Stomach (tissue), 8 donors: ENCODE measurements at regions not wholly inside any gene's neighbourhood (a gene's known extent, or its start where the extent isn't known, plus 50 kb on each side); places are given as distances from the start of the nearest gene placed in this dataset.

ENCODE experiments used
- DNase-seq, 2 donors: peaks; one replicate each; pipeline versions ENCODE4 v3.0.0 to v3.0.0-alpha.2; 2013 to 2019
- H3K27ac ChIP-seq, 5 donors: fragments of 200-600 bp in 4 of 5; sonication (generic) in 4 of 5; one replicate each; pipeline ENCODE4 v1.5.1; 2013 to 2019; ENCODE audit warnings: mild to moderate bottlenecking in 1 of 5, moderate library complexity in 1 of 5
- H3K27me3 ChIP-seq, 3 donors: fragments of 200-600 bp; sonication (generic); one replicate each; pipeline ENCODE4 v1.5.1; 2017 to 2019; ENCODE audit warnings: mixed run types in 1 of 3
- H3K36me3 ChIP-seq, 4 donors: fragments of 200-600 bp; sonication (generic); 1 replicate in 3 of 4; 2 replicates in 1 of 4; pipeline ENCODE4 v1.5.1; 2016 to 2019
- H3K4me1 ChIP-seq, 4 donors: fragments of 200-600 bp; sonication (generic); one replicate each; pipeline ENCODE4 v1.5.1; 2016 to 2019
- H3K4me3 ChIP-seq, 4 donors: fragments of 200-600 bp; sonication (generic) in 3 of 4; one replicate each; pipeline ENCODE4 v1.5.1; 2016 to 2019; ENCODE audit warnings: mild to moderate bottlenecking in 1 of 4
- H3K9me3 ChIP-seq, 4 donors: fragments of 200-600 bp; sonication (generic); one replicate each; pipeline ENCODE4 v1.5.1; 2016 to 2019
- CTCF ChIP-seq, 7 experiments: fragments of 450-650 bp in 4 of 7; fragments of 200-600 bp in 3 of 7; sonication (generic) in 3 of 7; IDR thresholded peaks; one replicate each; pipeline ENCODE4 v1.5.1; 2016 to 2019; ENCODE audit warnings: antibody characterized with exemption in 7 of 7, control low read depth in 2 of 7, mild to moderate bottlenecking in 1 of 7
- EP300 ChIP-seq: sonication (generic); formaldehyde crosslinking; IDR thresholded peaks from one replicate; pipeline ENCODE4 v1.6.1; 2017; ENCODE audit warnings: antibody characterized with exemption
- POLR2A ChIP-seq, 4 donors: fragments of 450-650 bp; IDR thresholded peaks; one replicate each; pipeline ENCODE4 v1.6.1; 2016; ENCODE audit warnings: antibody characterized with exemption in 4 of 4, control low read depth in 2 of 4, mild to moderate bottlenecking in 1 of 4, moderate library complexity in 1 of 4
- POLR2AphosphoS5 ChIP-seq, 3 donors: sonication (generic); formaldehyde crosslinking; IDR thresholded peaks; one replicate each; pipeline ENCODE4 v1.6.1; 2016; ENCODE audit warnings: antibody characterized with exemption in 3 of 3
- WGBS, 5 donors: extraction: QIAGEN DNeasy Blood & Tissue Kit in 3 of 5; methylation state at CpG; one replicate each; pipeline versions ENCODE4 v1.1.5 to v1.1.7; 2013 to 2018; 5-methylcytosine and 5-hydroxymethylcytosine counted together
- intact Hi-C: fragments of 100-400 bp; cut with DNase I; formaldehyde crosslinking; loops from one replicate; pipeline ENCODE4 v1.15.1; 2023; ENCODE audit warnings: low total_unique reads
- donor health status: healthy with polysubstance abuse.
- donor health status: Bipolar disorder and iron deficiency.
- donor health status: healthy.

GRCh38 chr10:3857318-3857717, 72.3 kb upstream of the KLF6 start:
- H3K27ac ChIP-seq: no peak overlapping the region
- WGBS, 5 donors: 88 to 94% (median 91%) methylated on average over 8 of the region's 8 CpGs
- H3K36me3 ChIP-seq: no peaks in the 10 kb centered on the region
- no peaks in the 10 kb centered on the region for H3K27me3 ChIP-seq
- intact Hi-C loops: no loop called here
- H3K9me3 ChIP-seq: no peaks in the 10 kb centered on the region
- no peak overlapping the region for H3K4me3 ChIP-seq
- no peak for DNase-seq
- H3K4me1 ChIP-seq: peaks cover 17 to 37% (median 24%) of the 10 kb centered on the region in 4 donors
- TF ChIP-seq EP300 (no peak), POLR2A (IDR thresholded peaks at IDR 0.05) (no peak), POLR2AphosphoS5 (IDR thresholded peaks at IDR 0.05) (no peak), CTCF (IDR thresholded peaks at IDR 0.05) (no peak)

GRCh38 chr10:3856593-3856992, 71.6 kb upstream of the KLF6 start:
- Histone ChIP-seq H3K4me3 (no peak overlapping the region), H3K4me1 (peaks cover 22 to 40% (median 29%) of the 10 kb centered on the region in 4 donors), H3K27ac (no peak overlapping the region), H3K27me3 (no peaks in the 10 kb centered on the region), H3K9me3 (no peaks in the 10 kb centered on the region), H3K36me3 (no peaks in the 10 kb centered on the region)
- no peak for TF ChIP-seq POLR2A (IDR thresholded peaks at IDR 0.05)
- no peak for TF ChIP-seq POLR2AphosphoS5 (IDR thresholded peaks at IDR 0.05)
- 81 to 94% (median 92%) methylated on average over 7 of the region's 7 CpGs for WGBS, 5 donors
- no peak for DNase-seq
- intact Hi-C loops: no loop called here

GRCh38 chr10:3853547-3854303, 68.7 kb upstream of the KLF6 start:
- 46 to 62% (median 59%) methylated on average over 11 of the region's 11 CpGs for WGBS, 5 donors
- intact Hi-C loops: no loop called here
- Histone ChIP-seq H3K4me3 (no peak overlapping the region), H3K9me3 (no peaks in the 10 kb centered on the region), H3K27me3 (no peaks in the 10 kb centered on the region), H3K36me3 (no peaks in the 10 kb centered on the region), H3K4me1 (peaks cover 27 to 56% (median 38%) of the 10 kb centered on the region in 4 donors), H3K27ac (peak overlapping the region; percentile 77 to 96 (median 89))
- TF ChIP-seq POLR2A (IDR thresholded peaks at IDR 0.05) (no peak), POLR2AphosphoS5 (IDR thresholded peaks at IDR 0.05) (peak; percentile 38 to 65 (median 61))
- peak; percentile 69 to 71 for DNase-seq

GRCh38 chr10:3853016-3853415, 68.0 kb upstream of the KLF6 start:
- intact Hi-C loops: no loop called here
- H3K9me3 ChIP-seq: no peaks in the 10 kb centered on the region
- H3K4me1 ChIP-seq: peaks cover 27 to 63% (median 45%) of the 10 kb centered on the region in 4 donors
- no peaks in the 10 kb centered on the region for H3K27me3 ChIP-seq
- TF ChIP-seq POLR2AphosphoS5 (IDR thresholded peaks at IDR 0.05) (no peak), POLR2A (IDR thresholded peaks at IDR 0.05) (no peak), EP300 (no peak), CTCF (IDR thresholded peaks at IDR 0.05) (no peak)
- no peaks in the 10 kb centered on the region for H3K36me3 ChIP-seq
- H3K4me3 ChIP-seq: no peak overlapping the region
- peak overlapping the region; percentile 86 to 96 (median 89) for H3K27ac ChIP-seq
- WGBS, 5 donors: 51 to 69% (median 60%) methylated on average over 4 to 10 of the region's 10 CpGs
- no peak for DNase-seq

GRCh38 chr10:3852147-3852904, 67.3 kb upstream of the KLF6 start:
- Histone ChIP-seq H3K27ac (peak overlapping the region in 4 of 5 donors; percentile 88 to 96 (median 90)), H3K9me3 (no peaks in the 10 kb centered on the region), H3K36me3 (no peaks in the 10 kb centered on the region), H3K27me3 (no peaks in the 10 kb centered on the region), H3K4me1 (peaks cover 27 to 66% (median 48%) of the 10 kb centered on the region in 4 donors), H3K4me3 (no peak overlapping the region)
- WGBS, 5 donors: 9 to 22% (median 20%) methylated on average over 10 of the region's 10 CpGs
- DNase-seq: peak; percentile 93 to 96
- no peak for TF ChIP-seq EP300
- TF ChIP-seq POLR2AphosphoS5 (IDR thresholded peaks at IDR 0.05): peak; percentile 83 to 95 (median 95)
- intact Hi-C loops: no loop called here
